ENCODE measurements at regions not wholly inside any gene's neighbourhood (a gene's known extent, or its start where the extent isn't known, plus 50 kb on each side); places are given as distances from the start of the nearest gene placed in this dataset.

DNA sequence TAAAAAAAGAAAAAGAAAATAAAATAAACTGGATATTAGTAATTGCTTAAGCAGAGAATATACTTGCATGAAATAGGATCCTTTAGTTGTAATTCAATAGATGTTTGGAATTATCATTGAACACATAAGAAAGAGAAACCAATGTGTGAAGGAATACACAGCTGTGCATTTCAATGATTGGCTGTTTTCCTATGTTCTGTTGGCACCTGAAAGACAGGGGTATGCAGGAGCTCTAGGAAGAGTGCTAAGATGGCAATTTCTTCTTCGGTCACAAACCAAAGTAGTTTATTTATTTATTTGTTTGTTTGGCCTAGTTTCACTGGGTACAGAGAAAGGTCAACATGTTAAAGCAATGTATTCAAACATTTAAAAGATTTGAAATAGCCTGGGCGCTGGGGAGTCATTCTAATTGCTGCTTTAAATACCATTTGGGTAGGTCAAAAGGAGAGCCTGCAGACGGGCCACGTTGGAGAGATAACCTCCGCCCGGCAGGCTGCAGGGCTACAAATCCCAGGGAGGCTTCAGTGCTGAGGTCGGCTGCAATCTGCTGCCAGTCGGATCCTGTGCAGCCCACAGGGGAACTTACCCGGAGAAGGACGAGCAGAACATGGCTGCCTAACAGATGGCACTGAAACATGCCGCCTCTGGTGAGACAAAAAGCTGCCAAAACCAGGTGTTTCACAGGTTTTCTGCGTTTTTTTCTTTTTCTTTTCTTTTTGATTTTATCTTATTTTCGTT lies 154.2 kb upstream of the TYRP1 start:
- no peak for DNase-seq (ENCODE audit: low spot score in 2 of 2, unreplicated experiment in 2 of 2)
- peaks cover 2% of the 10 kb centered on the region for H3K4me1 Mint-ChIP-seq
- H3K9me3 Mint-ChIP-seq: peaks cover 2% of the 10 kb centered on the region
- H3K27me3 Mint-ChIP-seq (ENCODE audit: low read depth): no peaks in the 10 kb centered on the region
- H3K27ac Mint-ChIP-seq: no peak overlapping the region
- TF ChIP-seq, protein P1, sequence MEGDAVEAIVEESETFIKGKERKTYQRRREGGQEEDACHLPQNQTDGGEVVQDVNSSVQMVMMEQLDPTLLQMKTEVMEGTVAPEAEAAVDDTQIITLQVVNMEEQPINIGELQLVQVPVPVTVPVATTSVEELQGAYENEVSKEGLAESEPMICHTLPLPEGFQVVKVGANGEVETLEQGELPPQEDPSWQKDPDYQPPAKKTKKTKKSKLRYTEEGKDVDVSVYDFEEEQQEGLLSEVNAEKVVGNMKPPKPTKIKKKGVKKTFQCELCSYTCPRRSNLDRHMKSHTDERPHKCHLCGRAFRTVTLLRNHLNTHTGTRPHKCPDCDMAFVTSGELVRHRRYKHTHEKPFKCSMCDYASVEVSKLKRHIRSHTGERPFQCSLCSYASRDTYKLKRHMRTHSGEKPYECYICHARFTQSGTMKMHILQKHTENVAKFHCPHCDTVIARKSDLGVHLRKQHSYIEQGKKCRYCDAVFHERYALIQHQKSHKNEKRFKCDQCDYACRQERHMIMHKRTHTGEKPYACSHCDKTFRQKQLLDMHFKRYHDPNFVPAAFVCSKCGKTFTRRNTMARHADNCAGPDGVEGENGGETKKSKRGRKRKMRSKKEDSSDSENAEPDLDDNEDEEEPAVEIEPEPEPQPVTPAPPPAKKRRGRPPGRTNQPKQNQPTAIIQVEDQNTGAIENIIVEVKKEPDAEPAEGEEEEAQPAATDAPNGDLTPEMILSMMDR (IDR thresholded peaks at IDR 0.05; ENCODE audit: unreplicated experiment): no peak
- H3K4me3 Mint-ChIP-seq: no peak overlapping the region
- H3K36me3 Mint-ChIP-seq: no peaks in the 10 kb centered on the region

DNA sequence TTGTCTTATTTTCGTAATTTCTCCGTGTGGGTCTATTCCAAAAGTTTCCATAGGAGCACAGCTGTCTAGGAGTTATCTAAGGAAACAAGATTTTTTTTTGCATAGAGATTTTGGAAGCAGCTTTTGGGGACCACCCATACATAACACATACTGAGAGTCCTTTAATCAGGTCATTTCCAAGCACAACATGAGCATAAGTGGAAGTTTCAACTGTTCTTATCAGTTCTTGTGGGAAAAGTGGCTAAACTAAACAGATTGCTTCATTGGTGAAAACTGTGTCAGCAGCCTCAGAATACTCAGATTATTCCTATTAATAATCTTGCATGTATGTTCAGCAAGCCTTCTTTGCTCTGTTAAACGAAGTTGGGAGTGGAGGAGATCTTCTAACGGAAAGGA lies 153.6 kb upstream of the TYRP1 start:
- Mint-ChIP-seq H3K27ac (no peak overlapping the region), H3K4me3 (no peak overlapping the region), H3K36me3 (no peaks in the 10 kb centered on the region), H3K9me3 (no peaks in the 10 kb centered on the region), H3K4me1 (peaks cover 2% of the 10 kb centered on the region), H3K27me3 (ENCODE audit: low read depth) (no peaks in the 10 kb centered on the region)
- no peak for DNase-seq (ENCODE audit: low spot score in 2 of 2, unreplicated experiment in 2 of 2)
- TF ChIP-seq, protein P1 (IDR thresholded peaks at IDR 0.05; ENCODE audit: unreplicated experiment): no peak

DNA sequence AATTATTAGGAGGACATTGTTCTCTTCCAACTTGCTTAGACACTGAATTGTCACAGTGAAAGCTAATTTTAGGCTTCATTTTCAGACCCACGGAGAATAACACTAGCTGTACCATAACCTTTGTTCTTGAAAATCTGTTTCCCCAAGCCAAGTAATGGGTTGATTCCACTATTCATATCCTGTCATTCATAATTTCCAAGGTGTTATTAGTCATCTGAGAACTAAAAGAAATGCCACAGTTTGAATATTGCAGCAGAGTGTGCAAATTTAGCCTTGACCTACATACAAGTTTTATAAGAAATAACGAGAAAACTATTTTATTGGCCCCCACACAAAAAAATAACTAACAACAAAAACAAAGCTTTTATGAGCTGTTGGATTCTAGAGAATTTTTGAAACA lies 148.5 kb upstream of the TYRP1 start:
- H3K4me3 Mint-ChIP-seq: no peak overlapping the region
- H3K36me3 Mint-ChIP-seq: no peaks in the 10 kb centered on the region
- no peak overlapping the region for H3K27ac Mint-ChIP-seq
- H3K9me3 Mint-ChIP-seq: no peaks in the 10 kb centered on the region
- H3K4me1 Mint-ChIP-seq: peaks cover 1% of the 10 kb centered on the region
- no peak for DNase-seq (ENCODE audit: low spot score in 2 of 2, unreplicated experiment in 2 of 2)
- TF ChIP-seq, protein P1 (IDR thresholded peaks at IDR 0.05; ENCODE audit: unreplicated experiment): no peak
- no peaks in the 10 kb centered on the region for H3K27me3 Mint-ChIP-seq (ENCODE audit: low read depth)

DNA sequence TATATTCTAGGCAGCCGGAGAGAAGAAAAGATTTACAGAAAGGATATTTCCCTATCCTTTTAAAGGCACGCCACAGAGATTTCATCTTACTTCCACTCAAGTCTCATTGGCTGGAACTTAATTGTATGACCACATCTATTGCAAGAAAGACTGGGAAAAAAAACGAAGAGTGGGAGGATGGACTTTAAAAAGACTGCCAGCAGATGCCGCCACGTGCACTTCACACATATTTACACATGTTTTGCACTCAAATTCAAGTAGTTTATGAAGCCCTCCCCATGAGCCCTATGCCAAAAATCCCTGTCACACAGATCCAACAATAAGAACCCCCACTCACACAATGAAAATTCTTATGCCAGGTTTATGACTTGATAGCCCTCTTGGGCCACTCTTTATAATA lies 138.5 kb upstream of the TYRP1 start:
- Mint-ChIP-seq H3K27me3 (ENCODE audit: low read depth) (no peaks in the 10 kb centered on the region), H3K27ac (no peak overlapping the region), H3K4me3 (no peak overlapping the region), H3K36me3 (no peaks in the 10 kb centered on the region), H3K4me1 (no peaks in the 10 kb centered on the region), H3K9me3 (no peaks in the 10 kb centered on the region)
- TF ChIP-seq, protein P1 (IDR thresholded peaks at IDR 0.05; ENCODE audit: unreplicated experiment): no peak
- DNase-seq (ENCODE audit: low spot score in 2 of 2, unreplicated experiment in 2 of 2): no peak

DNA sequence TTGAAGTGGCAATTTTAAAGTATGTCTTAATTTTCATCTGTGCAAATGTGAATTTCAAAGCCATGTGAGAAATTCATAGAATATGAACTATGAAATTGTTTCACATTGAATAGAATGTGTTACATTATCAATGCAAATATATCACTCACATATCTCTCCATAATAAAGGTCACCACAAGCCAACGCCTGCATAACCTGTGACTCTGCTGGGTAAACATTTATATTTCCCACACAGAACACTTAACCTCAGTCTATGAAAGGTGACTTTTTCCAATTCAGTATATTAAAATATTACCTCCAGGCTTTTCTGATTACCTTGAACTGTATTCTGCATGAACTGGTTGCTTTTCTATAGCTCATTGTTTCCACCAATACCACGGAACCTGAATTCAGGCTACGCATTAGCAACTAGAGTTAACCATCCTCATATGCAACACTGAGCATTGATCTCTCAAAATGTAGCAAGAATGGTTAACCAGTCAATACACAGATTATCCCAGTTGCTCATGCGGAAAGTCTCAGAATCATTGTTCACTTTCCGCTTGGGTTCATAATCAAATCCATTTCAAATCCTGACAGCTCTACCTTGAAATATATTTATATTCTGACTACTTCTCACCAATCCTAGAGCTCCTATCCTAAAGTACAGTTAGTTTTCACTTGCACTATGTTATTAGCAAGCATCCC lies 126.6 kb upstream of the TYRP1 start:
- Mint-ChIP-seq H3K27ac (no peak overlapping the region), H3K4me1 (peaks cover 4% of the 10 kb centered on the region), H3K4me3 (no peak overlapping the region), H3K36me3 (peaks cover 1% of the 10 kb centered on the region), H3K9me3 (peaks cover 16% of the 10 kb centered on the region), H3K27me3 (ENCODE audit: low read depth) (peaks cover 7% of the 10 kb centered on the region)
- DNase-seq (ENCODE audit: low spot score in 2 of 2, unreplicated experiment in 2 of 2): no peak
- TF ChIP-seq, protein P1 (IDR thresholded peaks at IDR 0.05; ENCODE audit: unreplicated experiment): no peak
